ENCODE measurements at regions not wholly inside any gene's neighbourhood (a gene's known extent, or its start where the extent isn't known, plus 50 kb on each side); places are given as distances from the start of the nearest gene placed in this dataset.

GRCh38 chr1:63024132-63024531 lies 240.2 kb downstream of the ATG4C start:
- TF ChIP-seq TCF4 (CRISPR knock-in tag; IDR thresholded peaks at IDR 0.05; ENCODE audit: borderline replicate concordance) (no peak), POU6F1 (CRISPR knock-in tag; IDR thresholded peaks at IDR 0.05; ENCODE audit: borderline replicate concordance, low read depth) (no peak), CSDC2 (CRISPR knock-in tag; IDR thresholded peaks at IDR 0.05) (no peak)
- no peak for ATAC-seq

GRCh38 chr1:63027176-63027575 lies 243.2 kb downstream of the ATG4C start:
- TF ChIP-seq TOX (CRISPR knock-in tag; IDR thresholded peaks at IDR 0.05; ENCODE audit: borderline replicate concordance) (no peak), POU6F1 (CRISPR knock-in tag; IDR thresholded peaks at IDR 0.05; ENCODE audit: borderline replicate concordance, low read depth) (no peak), OSR1 (CRISPR knock-in tag; IDR thresholded peaks at IDR 0.05) (no peak), ZFP3 (CRISPR knock-in tag; IDR thresholded peaks at IDR 0.05) (no peak), TSHZ2 (CRISPR knock-in tag; IDR thresholded peaks at IDR 0.05) (no peak), PATZ1 (CRISPR knock-in tag; IDR thresholded peaks at IDR 0.05; ENCODE audit: borderline replicate concordance) (no peak), PPARA (CRISPR knock-in tag; IDR thresholded peaks at IDR 0.05; ENCODE audit: borderline replicate concordance) (no peak), ARNTL (CRISPR knock-in tag; IDR thresholded peaks at IDR 0.05; ENCODE audit: borderline replicate concordance, low read depth) (no peak), ISL1 (CRISPR knock-in tag; IDR thresholded peaks at IDR 0.05) (no peak), ZNF565 (CRISPR knock-in tag; conservative IDR thresholded peaks at IDR 0.05; ENCODE audit: low read depth) (no peak), RARB (CRISPR knock-in tag; IDR thresholded peaks at IDR 0.05) (no peak), CSRNP3 (CRISPR knock-in tag; IDR thresholded peaks at IDR 0.05) (no peak), TCF4 (CRISPR knock-in tag; IDR thresholded peaks at IDR 0.05; ENCODE audit: borderline replicate concordance) (no peak), ZNF8 (CRISPR knock-in tag; IDR thresholded peaks at IDR 0.05) (no peak), GLIS3 (CRISPR knock-in tag; IDR thresholded peaks at IDR 0.05) (no peak)
- ATAC-seq = no peak

- no peak for ATAC-seq
- TF ChIP-seq GLIS3 (CRISPR knock-in tag; IDR thresholded peaks at IDR 0.05) (no peak), ISL1 (CRISPR knock-in tag; IDR thresholded peaks at IDR 0.05) (no peak), RARB (CRISPR knock-in tag; IDR thresholded peaks at IDR 0.05) (no peak), ZC3H10 (CRISPR knock-in tag; IDR thresholded peaks at IDR 0.05) (no peak), OSR1 (CRISPR knock-in tag; IDR thresholded peaks at IDR 0.05) (no peak), CSDC2 (CRISPR knock-in tag; IDR thresholded peaks at IDR 0.05) (no peak), CREB5 (CRISPR knock-in tag; IDR thresholded peaks at IDR 0.05; ENCODE audit: low read depth) (no peak), PATZ1 (CRISPR knock-in tag; IDR thresholded peaks at IDR 0.05; ENCODE audit: borderline replicate concordance) (no peak), ZFP30 (CRISPR knock-in tag; IDR thresholded peaks at IDR 0.05) (no peak), PPARA (CRISPR knock-in tag; IDR thresholded peaks at IDR 0.05; ENCODE audit: borderline replicate concordance) (no peak), TSHZ2 (CRISPR knock-in tag; IDR thresholded peaks at IDR 0.05) (no peak), ARNTL (CRISPR knock-in tag; IDR thresholded peaks at IDR 0.05; ENCODE audit: borderline replicate concordance, low read depth) (no peak), TOX (CRISPR knock-in tag; IDR thresholded peaks at IDR 0.05; ENCODE audit: borderline replicate concordance) (no peak), ZNF70 (CRISPR knock-in tag; IDR thresholded peaks at IDR 0.05) (no peak), ESRRG (CRISPR knock-in tag; IDR thresholded peaks at IDR 0.05) (no peak), TCF4 (CRISPR knock-in tag; IDR thresholded peaks at IDR 0.05; ENCODE audit: borderline replicate concordance) (no peak)
Observed at GRCh38 chr1:63032171-63032570, 248.2 kb downstream of the ATG4C start.
